Parathyroid adenoma (tissue), 2 donors: ENCODE measurements at regions not wholly inside any gene's neighbourhood (a gene's known extent, or its start where the extent isn't known, plus 50 kb on each side); places are given as distances from the start of the nearest gene placed in this dataset.

ENCODE experiments used
- H2AFZ ChIP-seq: fragments of 300-600 bp; sonication (generic); one replicate; pipeline ENCODE4 v1.7.0; 2017; ENCODE audit warnings: antibody characterized with exemption, mild to moderate bottlenecking
- H3K27ac ChIP-seq: fragments of 300-600 bp; sonication (generic); one replicate; pipeline ENCODE4 v1.7.0; 2017
- H3K27me3 ChIP-seq: fragments of 300-600 bp; sonication (generic); one replicate; pipeline ENCODE4 v1.7.0; 2017; ENCODE audit warnings: low read length; ENCODE audit not compliant: control insufficient read depth, insufficient read depth
- H3K36me3 ChIP-seq: fragments of 300-600 bp; sonication (generic); one replicate; pipeline ENCODE4 v1.7.0; 2017; ENCODE audit warnings: low read length; ENCODE audit not compliant: control insufficient read depth, insufficient read depth
- H3K4me1 ChIP-seq: fragments of 300-600 bp; sonication (generic); one replicate; pipeline ENCODE4 v1.7.0; 2017; ENCODE audit warnings: control low read depth
- H3K4me2 ChIP-seq: fragments of 300-600 bp; sonication (generic); one replicate; pipeline ENCODE4 v1.7.0; 2017; ENCODE audit warnings: low read length
- H3K4me3 ChIP-seq: fragments of 300-600 bp; sonication (generic); one replicate; pipeline ENCODE4 v1.7.0; 2017; ENCODE audit warnings: low read depth, low read length
- H3K79me2 ChIP-seq: fragments of 300-600 bp; sonication (generic); one replicate; pipeline ENCODE4 v1.7.0; 2017; ENCODE audit warnings: control low read depth
- H3K9ac ChIP-seq: fragments of 300-600 bp; sonication (generic); one replicate; pipeline ENCODE4 v1.7.0; 2017; ENCODE audit warnings: mild to moderate bottlenecking
- H3K9me3 ChIP-seq: fragments of 300-600 bp; sonication (generic); one replicate; pipeline ENCODE4 v1.7.0; 2017; ENCODE audit warnings: low read length; ENCODE audit not compliant: control insufficient read depth
- TF ChIP-seq, protein P1 (sequence below): fragments of 300-600 bp; sonication (generic); IDR thresholded peaks from one replicate; pipeline ENCODE4 v1.7.0; 2017; ENCODE audit warnings: antibody characterized with exemption, mild to moderate bottlenecking
- donor health status: primary hyperparathyroidism.

DNA sequence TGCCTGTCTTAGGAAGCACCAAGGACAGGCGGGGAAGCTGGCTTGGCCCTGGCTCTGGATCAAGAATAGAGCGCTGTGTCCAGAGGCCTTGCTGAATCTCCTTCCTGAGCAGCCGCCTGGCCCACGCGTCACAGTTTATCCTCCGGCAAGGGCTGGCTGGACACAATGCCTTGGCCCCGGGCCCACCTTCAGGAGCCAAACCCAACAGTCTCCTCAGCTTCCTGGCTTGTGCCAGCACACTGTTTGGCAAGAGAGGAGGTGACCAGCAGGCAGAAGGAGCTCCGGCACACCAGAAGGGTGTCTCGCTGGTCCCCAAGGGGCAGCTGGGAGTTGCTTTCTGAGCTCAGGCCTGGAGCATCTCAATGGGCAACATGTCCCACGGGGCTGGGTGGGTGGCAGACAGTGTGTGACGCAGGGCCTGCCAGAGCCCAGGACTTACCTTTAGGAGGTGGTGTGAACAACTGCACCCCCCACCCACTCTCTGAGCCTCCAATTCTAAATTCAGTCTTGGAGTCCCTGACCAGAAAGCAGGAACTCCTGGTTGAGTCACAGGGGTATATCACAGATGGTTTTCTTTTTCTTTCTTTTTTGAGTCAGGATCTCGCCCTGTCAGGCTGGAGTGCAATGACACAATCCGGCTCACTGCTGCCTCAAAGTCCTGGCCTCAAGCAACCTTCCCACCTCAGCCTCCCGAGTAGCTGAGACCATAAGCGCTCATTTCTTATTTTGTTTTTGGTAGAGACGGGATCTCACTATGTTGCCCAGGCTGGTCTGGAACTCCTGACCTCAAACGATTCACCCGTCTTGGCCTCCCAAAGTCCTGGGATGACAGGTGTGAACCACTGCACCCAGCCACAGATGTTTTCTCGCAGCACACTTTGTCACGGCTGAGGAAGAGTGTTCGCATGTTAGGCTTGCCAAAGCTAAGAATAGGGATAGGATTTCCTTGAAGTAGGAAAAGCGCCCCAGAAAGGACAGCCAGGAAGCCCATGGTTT is 361.2 kb downstream of the BCOR start:
- no peak overlapping the region for H3K4me3 ChIP-seq
- no peaks in the 10 kb centered on the region for H3K9me3 ChIP-seq
- no peaks in the 10 kb centered on the region for H3K27me3 ChIP-seq
- H3K4me2 ChIP-seq, result no peak overlapping the region
- no peaks in the 10 kb centered on the region for H3K36me3 ChIP-seq
- TF ChIP-seq, protein P1, sequence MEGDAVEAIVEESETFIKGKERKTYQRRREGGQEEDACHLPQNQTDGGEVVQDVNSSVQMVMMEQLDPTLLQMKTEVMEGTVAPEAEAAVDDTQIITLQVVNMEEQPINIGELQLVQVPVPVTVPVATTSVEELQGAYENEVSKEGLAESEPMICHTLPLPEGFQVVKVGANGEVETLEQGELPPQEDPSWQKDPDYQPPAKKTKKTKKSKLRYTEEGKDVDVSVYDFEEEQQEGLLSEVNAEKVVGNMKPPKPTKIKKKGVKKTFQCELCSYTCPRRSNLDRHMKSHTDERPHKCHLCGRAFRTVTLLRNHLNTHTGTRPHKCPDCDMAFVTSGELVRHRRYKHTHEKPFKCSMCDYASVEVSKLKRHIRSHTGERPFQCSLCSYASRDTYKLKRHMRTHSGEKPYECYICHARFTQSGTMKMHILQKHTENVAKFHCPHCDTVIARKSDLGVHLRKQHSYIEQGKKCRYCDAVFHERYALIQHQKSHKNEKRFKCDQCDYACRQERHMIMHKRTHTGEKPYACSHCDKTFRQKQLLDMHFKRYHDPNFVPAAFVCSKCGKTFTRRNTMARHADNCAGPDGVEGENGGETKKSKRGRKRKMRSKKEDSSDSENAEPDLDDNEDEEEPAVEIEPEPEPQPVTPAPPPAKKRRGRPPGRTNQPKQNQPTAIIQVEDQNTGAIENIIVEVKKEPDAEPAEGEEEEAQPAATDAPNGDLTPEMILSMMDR, result no peak
- peaks cover 3% of the 10 kb centered on the region for H3K4me1 ChIP-seq
- no peaks in the 10 kb centered on the region for H3K79me2 ChIP-seq
- H3K27ac ChIP-seq, result no peak overlapping the region
- H3K9ac ChIP-seq, result no peak overlapping the region
- H2AFZ ChIP-seq, result no peak overlapping the region

GRCh38 chrX:39739585-39739984 is 358.2 kb downstream of the BCOR start:
- TF ChIP-seq, protein P1, result no peak
- H3K36me3 ChIP-seq, result no peaks in the 10 kb centered on the region
- H3K9me3 ChIP-seq, result no peaks in the 10 kb centered on the region
- peaks cover 3% of the 10 kb centered on the region for H3K4me1 ChIP-seq
- H3K4me3 ChIP-seq, result no peak overlapping the region
- no peaks in the 10 kb centered on the region for H3K79me2 ChIP-seq
- H3K4me2 ChIP-seq, result no peak overlapping the region
- no peak overlapping the region for H2AFZ ChIP-seq
- no peaks in the 10 kb centered on the region for H3K27me3 ChIP-seq
- no peak overlapping the region for H3K9ac ChIP-seq
- H3K27ac ChIP-seq, result no peak overlapping the region

DNA sequence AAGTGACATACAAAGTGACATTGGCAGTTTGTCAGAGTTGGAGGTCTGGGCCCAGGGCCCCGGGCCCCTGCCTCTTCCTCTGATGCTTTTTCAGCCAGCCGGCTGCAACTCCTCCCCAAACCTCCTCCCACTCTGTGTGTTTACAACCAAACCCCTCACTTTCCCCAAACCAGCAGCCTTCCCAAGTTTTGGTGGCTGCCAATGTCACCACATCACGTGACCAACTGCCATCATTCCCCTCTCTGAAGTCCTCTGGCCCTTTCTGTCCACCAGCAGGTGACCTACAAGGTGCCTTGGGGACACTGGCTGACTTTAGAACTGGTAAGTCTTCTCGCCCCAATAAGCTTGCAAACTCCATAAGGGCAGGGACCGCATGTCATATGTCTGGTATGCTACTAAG is 357.7 kb downstream of the BCOR start:
- H2AFZ ChIP-seq, result no peak overlapping the region
- H3K36me3 ChIP-seq, result no peaks in the 10 kb centered on the region
- no peaks in the 10 kb centered on the region for H3K9me3 ChIP-seq
- no peaks in the 10 kb centered on the region for H3K27me3 ChIP-seq
- H3K9ac ChIP-seq, result no peak overlapping the region
- no peaks in the 10 kb centered on the region for H3K79me2 ChIP-seq
- H3K4me2 ChIP-seq, result no peak overlapping the region
- peaks cover 3% of the 10 kb centered on the region for H3K4me1 ChIP-seq
- no peak overlapping the region for H3K4me3 ChIP-seq
- TF ChIP-seq, protein P1, result no peak
- H3K27ac ChIP-seq, result no peak overlapping the region

- no peak overlapping the region for H3K4me3 ChIP-seq
These were observed 355.9 kb downstream of the BCOR start for GRCh38 chrX:39741904-39742303.

More at GRCh38 chrX:39741904-39742303, 355.9 kb downstream of the BCOR start:
- no peaks in the 10 kb centered on the region for H3K36me3 ChIP-seq
- no peak overlapping the region for H3K9ac ChIP-seq
- no peaks in the 10 kb centered on the region for H3K9me3 ChIP-seq
- peaks cover 3% of the 10 kb centered on the region for H3K4me1 ChIP-seq
- no peaks in the 10 kb centered on the region for H3K79me2 ChIP-seq
- H3K27ac ChIP-seq, result no peak overlapping the region
- H3K27me3 ChIP-seq, result no peaks in the 10 kb centered on the region
- H3K4me2 ChIP-seq, result no peak overlapping the region
- no peak overlapping the region for H2AFZ ChIP-seq
- TF ChIP-seq, protein P1, result no peak
